GM19324 (cell line): ENCODE measurements at regions not wholly inside any gene's neighbourhood (a gene's known extent, or its start where the extent isn't known, plus 50 kb on each side); places are given as distances from the start of the nearest gene placed in this dataset.
"Not testable (repeated sequence)": the region's sequence is repeated elsewhere in the genome, so short reads cannot be mapped to it uniquely, and the experiment has no call there.

Source experiments
- ATAC-seq: cut with Tn5 transposase; IDR thresholded peaks from one replicate; pipeline ENCODE4 v1.9.1; 2021; ENCODE audit warnings: mild to moderate bottlenecking, moderate library complexity; ENCODE audit not compliant: unreplicated experiment, low FRiP score

GRCh38 chr1:244289991-244290785 lies 161.5 kb downstream of the ADSS2 start:
- ATAC-seq: no peak

DNA sequence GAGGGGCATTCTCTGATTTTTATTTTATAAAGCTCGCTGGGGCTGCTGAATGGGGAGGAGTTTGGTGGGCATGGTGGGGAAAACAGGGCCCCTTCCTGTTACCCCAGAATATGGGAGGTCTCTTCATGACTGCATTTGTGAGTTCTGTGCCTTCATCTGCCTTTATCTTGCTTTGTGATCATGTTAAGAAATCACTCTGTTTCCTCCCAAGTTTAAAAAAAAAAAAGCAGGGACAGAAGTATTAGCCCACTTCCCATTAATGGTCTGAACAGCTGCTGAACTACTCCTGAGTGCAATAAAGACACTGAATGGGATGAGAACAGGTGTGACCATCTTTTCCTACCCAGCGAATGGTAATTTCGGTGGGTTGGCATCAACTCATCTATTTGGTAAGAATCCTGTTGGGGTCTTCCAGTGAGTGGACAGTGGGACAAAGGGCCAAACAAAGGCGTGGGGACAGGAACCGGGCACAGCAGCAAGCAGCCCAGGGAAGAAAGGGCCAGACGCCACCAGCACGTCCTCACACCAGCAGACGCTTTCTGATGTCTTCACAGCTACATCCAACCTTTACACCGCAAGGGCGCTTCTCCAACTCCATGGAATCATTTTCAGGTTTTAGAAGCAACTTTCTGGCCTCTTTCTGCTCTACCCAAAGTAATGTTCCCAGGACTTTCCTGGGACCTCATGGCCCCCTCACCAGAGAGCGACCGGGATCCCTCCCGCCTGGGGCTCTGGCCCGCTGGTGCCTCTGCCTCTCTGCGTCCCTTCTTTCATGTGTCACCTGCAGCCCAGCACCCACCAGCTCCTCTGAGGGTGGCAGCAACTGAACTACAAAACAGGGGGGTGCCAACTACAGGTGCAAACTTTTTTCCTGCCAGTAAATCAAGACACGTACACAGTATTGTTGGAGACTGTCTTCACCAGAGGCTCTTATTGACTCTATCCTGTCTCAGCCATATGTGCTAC lies 160.2 kb downstream of the ADSS2 start:
- no peak for ATAC-seq

GRCh38 chr1:244294599-244295224 lies 157.0 kb downstream of the ADSS2 start:
- no peak for ATAC-seq

DNA sequence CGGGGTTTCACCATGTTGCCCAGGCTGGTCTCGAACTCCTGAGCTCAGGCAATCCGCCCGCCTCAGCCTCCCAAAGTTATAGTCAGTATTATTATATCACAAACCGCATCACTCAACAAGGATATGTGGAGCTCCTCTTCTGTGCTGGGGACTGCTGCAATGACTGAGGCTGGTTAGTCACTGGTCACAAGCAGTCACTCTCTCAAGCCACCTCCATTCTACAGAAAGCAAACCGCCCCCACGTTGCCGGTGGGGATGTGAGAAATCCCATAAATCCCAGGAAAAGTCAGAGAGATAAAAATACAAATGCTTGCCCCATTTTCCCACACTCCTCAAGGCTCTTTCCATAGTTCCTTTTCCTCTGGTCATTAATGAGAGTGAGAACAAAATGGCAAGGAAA lies 155.7 kb downstream of the ADSS2 start:
- ATAC-seq: no peak

DNA sequence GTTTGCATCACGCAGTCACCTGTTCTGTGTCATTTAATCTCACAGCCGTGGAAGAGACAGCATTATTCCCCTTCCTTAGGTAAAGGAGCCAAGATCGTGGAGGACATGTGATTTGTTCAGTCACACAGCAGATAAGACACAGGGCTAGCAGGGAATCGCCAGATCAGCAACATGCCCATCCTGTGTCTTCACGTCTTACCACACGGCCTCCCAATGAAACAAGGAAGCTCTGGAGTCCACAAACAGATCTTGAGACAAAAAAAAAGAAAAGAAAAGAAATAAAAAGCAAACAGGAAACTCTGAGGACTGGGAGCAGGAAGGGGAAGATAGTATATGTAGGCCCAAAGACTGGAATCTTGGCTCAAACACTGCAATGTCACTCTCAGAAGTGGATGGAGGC lies 155.3 kb downstream of the ADSS2 start:
- no peak for ATAC-seq

GRCh38 chr1:244297087-244297486 lies 154.6 kb downstream of the ADSS2 start:
- ATAC-seq: no peak

GRCh38 chr1:244297616-244298015 lies 154.1 kb downstream of the ADSS2 start:
- ATAC-seq: no peak

- not testable (repeated sequence) for ATAC-seq
These were observed 151.7 kb downstream of the ADSS2 start for GRCh38 chr1:244300029-244300375.

DNA sequence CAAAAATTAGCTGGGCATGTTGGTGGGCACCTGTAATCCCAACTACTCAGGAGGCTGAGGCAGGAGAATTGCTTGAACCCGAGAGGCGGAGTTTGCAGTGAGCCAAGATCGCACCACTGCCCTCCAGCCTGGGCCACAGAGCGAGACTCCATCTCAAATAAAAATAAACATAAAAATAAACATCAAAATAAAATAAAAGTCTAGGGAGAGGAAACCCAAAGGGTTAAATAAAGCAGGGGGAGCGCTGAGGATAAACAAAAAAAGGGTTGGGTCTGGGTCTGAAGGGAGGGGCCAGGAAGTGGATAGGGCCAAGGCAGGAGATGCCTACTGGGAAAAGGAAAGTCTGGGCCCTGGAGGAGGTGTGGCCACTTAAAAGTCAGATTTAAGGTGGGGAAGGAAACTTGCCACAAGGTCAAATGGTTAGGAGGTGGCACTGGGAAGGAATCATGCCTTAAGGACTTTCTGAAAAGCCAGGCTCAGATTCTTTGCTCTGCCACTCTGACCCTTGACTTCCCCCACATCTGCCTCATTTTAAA lies 150.0 kb downstream of the ADSS2 start:
- ATAC-seq: no peak

DNA sequence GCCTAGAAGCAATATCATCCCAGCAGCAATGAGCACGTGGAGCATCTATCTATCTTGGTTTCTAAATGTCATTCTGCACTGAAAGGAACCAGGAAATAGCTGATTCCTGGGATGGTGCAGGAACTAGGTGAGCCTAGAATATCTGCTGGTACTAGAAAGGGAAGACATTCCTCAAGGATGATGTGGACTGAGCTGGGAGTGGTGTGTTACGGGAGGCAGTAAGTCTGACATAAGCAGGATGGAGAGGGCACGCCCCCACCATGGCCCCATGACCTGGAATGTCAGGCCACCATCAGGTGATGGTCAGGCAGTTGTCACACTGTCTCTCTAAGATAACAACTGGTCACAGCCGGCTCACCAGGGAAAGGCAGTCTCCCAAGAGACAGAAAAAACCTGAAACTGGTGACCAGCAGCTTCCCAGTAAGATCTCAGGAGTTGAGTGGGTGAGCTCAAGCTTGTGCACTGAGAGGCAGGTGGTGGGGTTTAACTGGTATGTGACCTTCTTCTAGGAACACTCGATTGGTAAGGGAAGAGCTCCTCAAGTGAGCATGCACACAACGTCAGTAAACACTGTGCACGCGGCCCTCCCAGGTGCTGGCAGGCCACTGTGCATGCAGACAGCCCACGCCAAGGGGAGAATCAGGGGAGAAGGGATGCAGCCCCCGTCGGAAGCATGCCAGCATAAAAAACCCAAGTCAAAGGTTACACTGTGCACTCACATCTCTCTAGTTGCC lies 148.7 kb downstream of the ADSS2 start:
- no peak for ATAC-seq

- no peak for ATAC-seq
These were observed 148.1 kb downstream of the ADSS2 start for GRCh38 chr1:244303610-244303969.

DNA sequence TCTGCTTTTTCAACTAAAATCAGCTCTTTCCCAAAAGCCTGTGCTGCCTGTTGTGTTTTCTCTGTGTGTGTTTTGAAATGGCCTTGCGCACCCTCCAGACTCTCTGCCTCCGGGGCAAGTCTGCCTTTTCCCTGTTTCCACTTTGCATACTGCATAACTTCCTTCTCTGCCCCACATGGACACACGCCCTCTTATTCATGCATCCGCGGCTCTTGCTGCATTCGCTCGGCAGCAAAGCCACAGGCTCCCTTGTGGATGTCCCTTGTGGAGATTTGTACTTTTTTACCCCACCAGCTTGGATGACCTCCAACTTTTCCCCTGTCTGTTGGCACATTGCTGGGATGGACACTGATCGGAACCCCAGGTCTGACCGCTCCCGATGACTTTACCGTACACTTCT lies 147.6 kb downstream of the ADSS2 start:
- ATAC-seq: no peak

GRCh38 chr1:244304656-244305055 lies 147.1 kb downstream of the ADSS2 start:
- ATAC-seq: no peak

- ATAC-seq: no peak
These were observed 145.8 kb downstream of the ADSS2 start for GRCh38 chr1:244305776-244306341.

DNA sequence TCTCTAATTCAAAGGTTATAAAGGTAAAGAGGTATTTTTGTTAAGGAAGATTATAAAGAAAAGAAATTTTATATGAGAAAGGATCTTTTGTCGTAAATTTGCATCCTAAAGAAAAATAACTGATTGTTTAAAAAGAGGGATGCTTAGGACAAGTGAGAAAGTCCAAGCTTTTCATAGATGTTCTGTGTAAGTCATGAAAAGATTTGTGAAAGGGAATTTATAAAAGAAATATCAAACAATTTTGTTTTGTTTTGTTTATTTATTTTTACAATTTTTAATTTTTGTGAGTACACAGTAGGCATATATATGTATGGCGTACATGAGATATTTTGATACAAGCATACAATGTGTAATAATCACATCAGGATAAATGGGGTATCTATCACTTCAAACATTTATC lies 145.2 kb downstream of the ADSS2 start:
- ATAC-seq: no peak

- not testable (repeated sequence) for ATAC-seq
These were observed 142.5 kb downstream of the ADSS2 start for GRCh38 chr1:244309191-244309590.

- no peak for ATAC-seq
These were observed 139.8 kb downstream of the ADSS2 start for GRCh38 chr1:244311784-244312532.

GRCh38 chr1:244313346-244313745 lies 138.4 kb downstream of the ADSS2 start:
- no peak for ATAC-seq

- no peak for ATAC-seq
These were observed 136.7 kb downstream of the ADSS2 start for GRCh38 chr1:244314921-244315559.
